NCI-H2029 (cell line): ENCODE measurements at regions not wholly inside any gene's neighbourhood (a gene's known extent, or its start where the extent isn't known, plus 50 kb on each side); places are given as distances from the start of the nearest gene placed in this dataset.
"Not testable (repeated sequence)": the region's sequence is repeated elsewhere in the genome, so short reads cannot be mapped to it uniquely, and the experiment has no call there.

Experiments used
- DNase-seq: peaks from one replicate; lab custom pipeline; 2025; lab: John Stamatoyannopoulos, UW

- DNase-seq: peak; percentile 51
Measured at GRCh38 chr3:161600173-161600572, 103.6 kb downstream of the OTOL1 start.

- DNase-seq: no peak
Measured at GRCh38 chr3:161602475-161602874, 105.9 kb downstream of the OTOL1 start.

GRCh38 chr3:161602918-161603317, 106.3 kb downstream of the OTOL1 start:
- DNase-seq: no peak

GRCh38 chr3:161607056-161607455, 110.4 kb downstream of the OTOL1 start:
- DNase-seq: no peak

- no peak for DNase-seq
Measured at GRCh38 chr3:161619351-161619750, 122.7 kb downstream of the OTOL1 start.

GRCh38 chr3:161630794-161631193, 134.2 kb downstream of the OTOL1 start:
- DNase-seq: no peak

- no peak for DNase-seq
Measured at GRCh38 chr3:161631536-161631935, 134.9 kb downstream of the OTOL1 start.

GRCh38 chr3:161637559-161637958, 141.0 kb downstream of the OTOL1 start:
- DNase-seq: no peak

GRCh38 chr3:161639095-161639494, 142.5 kb downstream of the OTOL1 start:
- DNase-seq: not testable (repeated sequence)

- no peak for DNase-seq
Measured at GRCh38 chr3:161640181-161640580, 143.6 kb downstream of the OTOL1 start.

GRCh38 chr3:161641287-161641686, 144.7 kb downstream of the OTOL1 start:
- no peak for DNase-seq

GRCh38 chr3:161644891-161645635, 148.5 kb downstream of the OTOL1 start:
- DNase-seq: no peak

GRCh38 chr3:161647936-161648470, 151.4 kb downstream of the OTOL1 start:
- DNase-seq: no peak

GRCh38 chr3:161649900-161650484, 153.4 kb downstream of the OTOL1 start:
- no peak for DNase-seq

GRCh38 chr3:161657786-161658185, 161.2 kb downstream of the OTOL1 start:
- DNase-seq: no peak

- DNase-seq: no peak
Measured at GRCh38 chr3:161671141-161671540, 174.5 kb downstream of the OTOL1 start.

- DNase-seq: no peak
Measured at GRCh38 chr3:161672478-161672877, 175.9 kb downstream of the OTOL1 start.

- DNase-seq: no peak
Measured at GRCh38 chr3:161673866-161674265, 177.3 kb downstream of the OTOL1 start.

GRCh38 chr3:161674402-161674801, 177.8 kb downstream of the OTOL1 start:
- DNase-seq: no peak

GRCh38 chr3:161681831-161682230, 185.2 kb downstream of the OTOL1 start:
- not testable (repeated sequence) for DNase-seq

GRCh38 chr3:161682715-161683114, 186.1 kb downstream of the OTOL1 start:
- no peak for DNase-seq

- no peak for DNase-seq
Measured at GRCh38 chr3:161689584-161690298, 193.1 kb downstream of the OTOL1 start.

GRCh38 chr3:161690299-161690620, 193.7 kb downstream of the OTOL1 start:
- no peak for DNase-seq
